ENCODE measurements at regions not wholly inside any gene's neighbourhood (a gene's known extent, or its start where the extent isn't known, plus 50 kb on each side); places are given as distances from the start of the nearest gene placed in this dataset.
"Not testable (repeated sequence)": the region's sequence is repeated elsewhere in the genome, so short reads cannot be mapped to it uniquely, and the experiment has no call there.

- H2AK5ac ChIP-seq (ENCODE audit: low read depth, low read length); H3K27me3 ChIP-seq (ENCODE audit: control insufficient read depth, insufficient read depth, low read length); H4K91ac ChIP-seq (ENCODE audit: insufficient read depth, low read depth, low read length); H3K9me3 ChIP-seq (ENCODE audit: control insufficient read depth, insufficient read depth, low read length); H3K79me1 ChIP-seq (ENCODE audit: low read depth in 1 of 2, low read length in 2 of 2); intact Hi-C loops (cut with micrococcal nuclease); H3K36me3 ChIP-seq (ENCODE audit: control insufficient read depth, insufficient read depth, low read length); H2AK9ac ChIP-seq (replicated peaks; ENCODE audit: low read depth, low read length, poor library complexity); H2BK120ac ChIP-seq (ENCODE audit: low read depth, low read length); H3K9me1 ChIP-seq (ENCODE audit: insufficient read depth, low read length); H3K18ac ChIP-seq (ENCODE audit: low read depth, low read length); H3K4ac ChIP-seq (ENCODE audit: low read depth, low read length); H4K20me1 ChIP-seq (ENCODE audit: insufficient read depth, low read length); H4K5ac ChIP-seq (ENCODE audit: low read depth, low read length); ATAC-seq (ENCODE audit: low read depth); H3K14ac ChIP-seq (replicated peaks; ENCODE audit: low read depth, low read length); POLR2A ChIA-PET (ENCODE audit: unreplicated experiment); H2BK5ac ChIP-seq (ENCODE audit: low read depth, low read length, poor library complexity, severe bottlenecking); H4K8ac ChIP-seq (ENCODE audit: low read depth in 2 of 2, low read length in 2 of 2); CTCF ChIA-PET; H3K4me2 ChIP-seq (ENCODE audit: low read depth, low read length); H2AFZ ChIP-seq (replicated peaks; ENCODE audit: low read length, poor library complexity); H3K56ac ChIP-seq (ENCODE audit: extremely low read depth, insufficient read depth, low read length); BruUV-seq (replicated peaks); H2BK20ac ChIP-seq (ENCODE audit: low read depth, low read length); in situ Hi-C loops (cut with MboI; ENCODE audit: low sequenced_read_pairs); H3K27ac ChIP-seq (ENCODE audit: insufficient read depth, low read length); H3K4me3 ChIP-seq (ENCODE audit: insufficient read depth, low read depth, low read length); H2BK15ac ChIP-seq (ENCODE audit: low read depth, low read length); H3K9ac ChIP-seq (ENCODE audit: low read depth, low read length); H3K23ac ChIP-seq (ENCODE audit: low read depth, low read length); dilution Hi-C loops (cut with HindIII; ENCODE audit: low sequenced_read_pairs, unreplicated experiment); H3K4me1 ChIP-seq (ENCODE audit: control insufficient read depth, insufficient read depth, low read length); DNase-seq: not testable (repeated sequence)
- WGBS, 2 experiments (ENCODE audit: extremely low coverage in 2 of 2, insufficient read length in 1 of 2) = 17% methylated on average over 1 of the region's 3 CpGs; no CpG with 5 or more reads in 1 of the 2 experiments
Measured at GRCh38 chr11:49326651-49327050, 118.2 kb upstream of the FOLH1 start.

All from IMR-90 (cell line).